ENCODE measurements at regions not wholly inside any gene's neighbourhood (a gene's known extent, or its start where the extent isn't known, plus 50 kb on each side); places are given as distances from the start of the nearest gene placed in this dataset.

DNA sequence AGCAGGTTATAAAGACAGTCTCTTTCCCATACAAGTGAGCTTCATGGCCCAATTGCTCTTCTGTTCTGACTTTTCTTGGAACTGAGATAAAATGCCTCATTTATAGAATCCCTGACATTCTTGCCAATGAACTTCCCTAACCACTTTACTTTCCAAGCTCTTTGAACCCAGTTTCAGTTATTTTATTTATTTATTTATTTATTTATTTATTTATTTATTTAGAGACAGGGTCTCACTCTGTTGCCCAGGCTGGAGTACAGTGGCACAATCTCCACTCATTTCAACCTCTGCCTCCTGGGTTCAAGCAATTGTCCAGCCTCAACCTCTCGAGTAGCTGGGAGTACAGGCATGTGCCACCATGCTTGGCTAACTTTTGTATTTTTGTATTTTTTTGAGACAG, 138.5 kb upstream of the ZNF184 start:
- TF ChIP-seq, protein P1, sequence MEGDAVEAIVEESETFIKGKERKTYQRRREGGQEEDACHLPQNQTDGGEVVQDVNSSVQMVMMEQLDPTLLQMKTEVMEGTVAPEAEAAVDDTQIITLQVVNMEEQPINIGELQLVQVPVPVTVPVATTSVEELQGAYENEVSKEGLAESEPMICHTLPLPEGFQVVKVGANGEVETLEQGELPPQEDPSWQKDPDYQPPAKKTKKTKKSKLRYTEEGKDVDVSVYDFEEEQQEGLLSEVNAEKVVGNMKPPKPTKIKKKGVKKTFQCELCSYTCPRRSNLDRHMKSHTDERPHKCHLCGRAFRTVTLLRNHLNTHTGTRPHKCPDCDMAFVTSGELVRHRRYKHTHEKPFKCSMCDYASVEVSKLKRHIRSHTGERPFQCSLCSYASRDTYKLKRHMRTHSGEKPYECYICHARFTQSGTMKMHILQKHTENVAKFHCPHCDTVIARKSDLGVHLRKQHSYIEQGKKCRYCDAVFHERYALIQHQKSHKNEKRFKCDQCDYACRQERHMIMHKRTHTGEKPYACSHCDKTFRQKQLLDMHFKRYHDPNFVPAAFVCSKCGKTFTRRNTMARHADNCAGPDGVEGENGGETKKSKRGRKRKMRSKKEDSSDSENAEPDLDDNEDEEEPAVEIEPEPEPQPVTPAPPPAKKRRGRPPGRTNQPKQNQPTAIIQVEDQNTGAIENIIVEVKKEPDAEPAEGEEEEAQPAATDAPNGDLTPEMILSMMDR (conservative IDR thresholded peaks at IDR 0.05) = no peak
- no peak for TF ChIP-seq ZFX (IDR thresholded peaks at IDR 0.05)
